ENCODE measurements at regions not wholly inside any gene's neighbourhood (a gene's known extent, or its start where the extent isn't known, plus 50 kb on each side); places are given as distances from the start of the nearest gene placed in this dataset.

DNA sequence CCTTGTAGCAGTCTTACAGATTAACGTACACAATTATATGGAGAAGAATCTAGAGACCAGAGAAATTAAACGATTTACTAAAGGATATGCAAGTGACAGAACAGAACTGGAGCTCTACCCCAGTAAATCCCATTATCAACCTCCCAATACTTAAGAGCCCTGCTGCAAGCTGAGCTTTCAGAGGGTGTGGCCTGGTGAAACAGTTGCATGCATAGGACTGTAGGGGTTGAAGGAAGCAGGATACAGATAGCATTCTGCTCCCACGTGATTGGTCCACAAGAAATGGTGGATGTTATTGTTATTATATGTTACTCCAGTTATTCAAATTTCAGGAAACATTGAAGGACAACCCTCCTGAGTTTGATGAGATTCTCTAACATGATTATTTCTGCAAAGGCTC is 210.8 kb upstream of the THUMPD2 start:
- TF ChIP-seq, protein P1, sequence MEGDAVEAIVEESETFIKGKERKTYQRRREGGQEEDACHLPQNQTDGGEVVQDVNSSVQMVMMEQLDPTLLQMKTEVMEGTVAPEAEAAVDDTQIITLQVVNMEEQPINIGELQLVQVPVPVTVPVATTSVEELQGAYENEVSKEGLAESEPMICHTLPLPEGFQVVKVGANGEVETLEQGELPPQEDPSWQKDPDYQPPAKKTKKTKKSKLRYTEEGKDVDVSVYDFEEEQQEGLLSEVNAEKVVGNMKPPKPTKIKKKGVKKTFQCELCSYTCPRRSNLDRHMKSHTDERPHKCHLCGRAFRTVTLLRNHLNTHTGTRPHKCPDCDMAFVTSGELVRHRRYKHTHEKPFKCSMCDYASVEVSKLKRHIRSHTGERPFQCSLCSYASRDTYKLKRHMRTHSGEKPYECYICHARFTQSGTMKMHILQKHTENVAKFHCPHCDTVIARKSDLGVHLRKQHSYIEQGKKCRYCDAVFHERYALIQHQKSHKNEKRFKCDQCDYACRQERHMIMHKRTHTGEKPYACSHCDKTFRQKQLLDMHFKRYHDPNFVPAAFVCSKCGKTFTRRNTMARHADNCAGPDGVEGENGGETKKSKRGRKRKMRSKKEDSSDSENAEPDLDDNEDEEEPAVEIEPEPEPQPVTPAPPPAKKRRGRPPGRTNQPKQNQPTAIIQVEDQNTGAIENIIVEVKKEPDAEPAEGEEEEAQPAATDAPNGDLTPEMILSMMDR (IDR thresholded peaks at IDR 0.05; ENCODE audit: low read depth, low read length): no peak
- no peak for TF ChIP-seq EZH2phosphoT487 (IDR thresholded peaks at IDR 0.05; ENCODE audit: low read depth)

Data from OCI-LY3 (cell line).